HCT116 (cell line): ENCODE measurements at regions not wholly inside any gene's neighbourhood (a gene's known extent, or its start where the extent isn't known, plus 50 kb on each side); places are given as distances from the start of the nearest gene placed in this dataset.

Experiments
- CEBPB ChIP-seq: IDR thresholded peaks from 2 replicates; pipeline ENCODE4 v1.6.1; 2012; ENCODE audit warnings: low read depth
- CTCF ChIP-seq, 3 experiments: fragments of 200-600 bp in 1 of 3; sonication (generic) in 1 of 3; IDR thresholded peaks in 2 of 3; conservative IDR thresholded peaks in 1 of 3; 2 replicates each; pipeline ENCODE4 v1.5.1; 2012 to 2017; ENCODE audit warnings: low read depth in 2 of 3, low read length in 2 of 3, antibody characterized with exemption in 1 of 3, borderline replicate concordance in 1 of 3, control low read depth in 1 of 3, mild to moderate bottlenecking in 1 of 3, mixed read lengths in 1 of 3, mixed run types in 1 of 3, moderate library complexity in 1 of 3; ENCODE audit not compliant: insufficient read depth in 1 of 3
- ELF1 ChIP-seq: IDR thresholded peaks from 2 replicates; pipeline ENCODE4 v1.6.1; 2012; ENCODE audit warnings: low read depth, borderline replicate concordance
- EZH2phosphoT487 ChIP-seq: fragments of 200-600 bp; IDR thresholded peaks from 2 replicates; pipeline ENCODE4 v1.6.1; 2018; ENCODE audit warnings: antibody characterized with exemption, borderline replicate concordance
- FOSL1 ChIP-seq: IDR thresholded peaks from 2 replicates; pipeline ENCODE4 v1.6.1; 2012; ENCODE audit warnings: low read depth
- MAX ChIP-seq: IDR thresholded peaks from 2 replicates; pipeline ENCODE4 v1.6.1; 2012
- POLR2A ChIP-seq: IDR thresholded peaks from 2 replicates; pipeline ENCODE4 v1.7.0; 2011; ENCODE audit warnings: borderline replicate concordance; ENCODE audit not compliant: insufficient read depth, insufficient read length; ENCODE audit errors: extremely low read depth
- POLR2AphosphoS5 ChIP-seq: IDR thresholded peaks from 2 replicates; pipeline ENCODE4 v1.6.1; 2011; ENCODE audit warnings: mild to moderate bottlenecking, low read depth, low read length, moderate library complexity
- REST ChIP-seq: IDR thresholded peaks from 2 replicates; pipeline ENCODE4 v1.6.1; 2012; ENCODE audit warnings: low read depth
- SP1 ChIP-seq: IDR thresholded peaks from 2 replicates; pipeline ENCODE4 v1.6.1; 2012; ENCODE audit warnings: low read depth
- YY1 ChIP-seq: IDR thresholded peaks from 2 replicates; pipeline ENCODE4 v1.6.1; 2011; ENCODE audit warnings: low read length, low read depth, moderate library complexity, mild to moderate bottlenecking; ENCODE audit not compliant: insufficient replicate concordance; ENCODE audit errors: extremely low read depth
- ZFX ChIP-seq: fragments of 450-650 bp; IDR thresholded peaks from 2 replicates; pipeline ENCODE4 v1.6.1; 2017

- TF ChIP-seq CTCF (IDR thresholded peaks at IDR 0.05 in 2 of 3, conservative IDR thresholded peaks at IDR 0.05 in 1 of 3; ENCODE audit: borderline replicate concordance in 1 of 3, insufficient read depth in 1 of 3, low read depth in 2 of 3, low read length in 2 of 3) (no peak), REST (no peak), YY1 (no peak), ZFX (no peak), CEBPB (no peak), POLR2A (no peak), MAX (no peak), EZH2phosphoT487 (no peak), ELF1 (no peak), SP1 (no peak), POLR2AphosphoS5 (no peak), FOSL1 (no peak)
These were observed 508.8 kb downstream of the CCSER2 start for GRCh38 chr10:84837041-84837812.
